Midbrain (tissue), 1 donor: ENCODE measurements at regions not wholly inside any gene's neighbourhood (a gene's known extent, or its start where the extent isn't known, plus 50 kb on each side); places are given as distances from the start of the nearest gene placed in this dataset.
A peak's percentile ranks its signal among the peaks of the same experiment; 100 is the strongest.
"Not testable (repeated sequence)": the region's sequence is repeated elsewhere in the genome, so short reads cannot be mapped to it uniquely, and the experiment has no call there.

ENCODE experiments used
- DNase-seq: peaks from one replicate; lab custom pipeline; 2025; lab: John Stamatoyannopoulos, UW

- DNase-seq = peak; percentile 52
Observed at GRCh38 chr4:133320576-133321170, 171.6 kb downstream of the PCDH10 start.

GRCh38 chr4:133316909-133317308 lies 167.8 kb downstream of the PCDH10 start:
- DNase-seq = no peak

- no peak for DNase-seq
Observed at GRCh38 chr4:133314991-133315390, 165.9 kb downstream of the PCDH10 start.

- no peak for DNase-seq
Observed at GRCh38 chr4:133287396-133287795, 138.3 kb downstream of the PCDH10 start.

GRCh38 chr4:133278591-133278990 lies 129.5 kb downstream of the PCDH10 start:
- DNase-seq = no peak

GRCh38 chr4:133277940-133278339 lies 128.8 kb downstream of the PCDH10 start:
- not testable (repeated sequence) for DNase-seq

GRCh38 chr4:133275246-133275645 lies 126.2 kb downstream of the PCDH10 start:
- DNase-seq = no peak

- DNase-seq = no peak
Observed at GRCh38 chr4:133273401-133273800, 124.3 kb downstream of the PCDH10 start.

GRCh38 chr4:133270021-133270570 lies 121.0 kb downstream of the PCDH10 start:
- DNase-seq = no peak

GRCh38 chr4:133268205-133268604 lies 119.1 kb downstream of the PCDH10 start:
- no peak for DNase-seq

GRCh38 chr4:133267506-133267905 lies 118.4 kb downstream of the PCDH10 start:
- not testable (repeated sequence) for DNase-seq

- DNase-seq = not testable (repeated sequence)
Observed at GRCh38 chr4:133266966-133267365, 117.9 kb downstream of the PCDH10 start.

GRCh38 chr4:133264251-133264650 lies 115.2 kb downstream of the PCDH10 start:
- not testable (repeated sequence) for DNase-seq

GRCh38 chr4:133263104-133263503 lies 114.0 kb downstream of the PCDH10 start:
- DNase-seq = no peak

- DNase-seq = no peak
Observed at GRCh38 chr4:133247861-133248260, 98.8 kb downstream of the PCDH10 start.

GRCh38 chr4:133245226-133245625 lies 96.1 kb downstream of the PCDH10 start:
- DNase-seq = no peak
